Body of pancreas (tissue), 4 donors: ENCODE measurements at regions not wholly inside any gene's neighbourhood (a gene's known extent, or its start where the extent isn't known, plus 50 kb on each side); places are given as distances from the start of the nearest gene placed in this dataset.

ENCODE experiments used
- ATAC-seq: fragments of 150-250 bp; one replicate; pipeline ENCODE4 v1.9.1; 2016
- DNase-seq, 4 donors: peaks; one replicate each; pipeline ENCODE4 v3.0.0-alpha.2; 2019
- H3K27ac ChIP-seq, 4 donors: fragments of 200-600 bp; sonication (generic); 1 replicate in 3 of 4; 2 replicates in 1 of 4; pipeline versions ENCODE4 v1.5.1 to v1.6.1; 2016 to 2019; ENCODE audit warnings: mild to moderate bottlenecking in 1 of 4, mixed read lengths in 1 of 4, moderate library complexity in 1 of 4
- H3K27me3 ChIP-seq, 2 donors: fragments of 200-600 bp; sonication (generic); one replicate each; pipeline ENCODE4 v1.6.0; 2016; ENCODE audit warnings: mild to moderate bottlenecking in 1 of 2
- H3K36me3 ChIP-seq, 2 donors: fragments of 200-600 bp; sonication (generic); replicated peaks in 1 of 2; 2 replicates each; pipeline ENCODE4 v1.5.1; 2016; ENCODE audit warnings: low read depth in 2 of 2; ENCODE audit not compliant: insufficient read depth in 1 of 2
- H3K4me1 ChIP-seq: fragments of 200-600 bp; sonication (generic); one replicate; pipeline ENCODE4 v1.6.0; 2016
- H3K4me3 ChIP-seq, 2 donors: fragments of 200-600 bp; sonication (generic); 1 replicate in 1 of 2; 2 replicates in 1 of 2; pipeline ENCODE4 v1.5.1; 2016 to 2019
- H3K9me3 ChIP-seq, 3 donors: fragments of 200-600 bp; sonication (generic); 1 replicate in 2 of 3; 2 replicates in 1 of 3; pipeline ENCODE4 v1.5.1; 2016
- POLR2A ChIP-seq, 3 donors: fragments of 450-650 bp; IDR thresholded peaks; one replicate each; pipeline ENCODE4 v1.6.1; 2016; ENCODE audit warnings: antibody characterized with exemption in 3 of 3, mild to moderate bottlenecking in 2 of 3
- WGBS, 2 donors: methylation state at CpG; one replicate each; pipeline ENCODE4 v1.1.5; 2017; 5-methylcytosine and 5-hydroxymethylcytosine counted together
- intact Hi-C: fragments of 100-400 bp; cut with DNase I; formaldehyde crosslinking; loops from one replicate; pipeline ENCODE4 v1.15.1; 2023
- TF ChIP-seq, protein P1 (sequence below), 7 experiments: fragments of 450-650 bp in 4 of 7; fragments of 200-600 bp in 3 of 7; sonication (generic) in 3 of 7; IDR thresholded peaks; one replicate each; pipeline ENCODE4 v1.5.1; 2016 to 2019; ENCODE audit warnings: antibody characterized with exemption in 7 of 7

- DNase-seq (no peak), ATAC-seq (no peak)
- WGBS, 2 donors = 55 to 68% methylated on average over 1 of the region's 1 CpG
- H3K36me3 ChIP-seq = no peaks in the 10 kb centered on the region
- H3K4me1 ChIP-seq = no peaks in the 10 kb centered on the region
- intact Hi-C loops = no loop called here
- no peak overlapping the region for H3K27ac ChIP-seq
- TF ChIP-seq POLR2A (IDR thresholded peaks at IDR 0.05) = no peak
- TF ChIP-seq, protein P1, sequence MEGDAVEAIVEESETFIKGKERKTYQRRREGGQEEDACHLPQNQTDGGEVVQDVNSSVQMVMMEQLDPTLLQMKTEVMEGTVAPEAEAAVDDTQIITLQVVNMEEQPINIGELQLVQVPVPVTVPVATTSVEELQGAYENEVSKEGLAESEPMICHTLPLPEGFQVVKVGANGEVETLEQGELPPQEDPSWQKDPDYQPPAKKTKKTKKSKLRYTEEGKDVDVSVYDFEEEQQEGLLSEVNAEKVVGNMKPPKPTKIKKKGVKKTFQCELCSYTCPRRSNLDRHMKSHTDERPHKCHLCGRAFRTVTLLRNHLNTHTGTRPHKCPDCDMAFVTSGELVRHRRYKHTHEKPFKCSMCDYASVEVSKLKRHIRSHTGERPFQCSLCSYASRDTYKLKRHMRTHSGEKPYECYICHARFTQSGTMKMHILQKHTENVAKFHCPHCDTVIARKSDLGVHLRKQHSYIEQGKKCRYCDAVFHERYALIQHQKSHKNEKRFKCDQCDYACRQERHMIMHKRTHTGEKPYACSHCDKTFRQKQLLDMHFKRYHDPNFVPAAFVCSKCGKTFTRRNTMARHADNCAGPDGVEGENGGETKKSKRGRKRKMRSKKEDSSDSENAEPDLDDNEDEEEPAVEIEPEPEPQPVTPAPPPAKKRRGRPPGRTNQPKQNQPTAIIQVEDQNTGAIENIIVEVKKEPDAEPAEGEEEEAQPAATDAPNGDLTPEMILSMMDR (IDR thresholded peaks at IDR 0.05) = no peak
- H3K27me3 ChIP-seq = no peaks in the 10 kb centered on the region
- H3K9me3 ChIP-seq = no peaks in the 10 kb centered on the region
- no peak overlapping the region for H3K4me3 ChIP-seq
Measured at GRCh38 chr1:191260056-191260455, 782.4 kb upstream of the BRINP3 start.

DNA sequence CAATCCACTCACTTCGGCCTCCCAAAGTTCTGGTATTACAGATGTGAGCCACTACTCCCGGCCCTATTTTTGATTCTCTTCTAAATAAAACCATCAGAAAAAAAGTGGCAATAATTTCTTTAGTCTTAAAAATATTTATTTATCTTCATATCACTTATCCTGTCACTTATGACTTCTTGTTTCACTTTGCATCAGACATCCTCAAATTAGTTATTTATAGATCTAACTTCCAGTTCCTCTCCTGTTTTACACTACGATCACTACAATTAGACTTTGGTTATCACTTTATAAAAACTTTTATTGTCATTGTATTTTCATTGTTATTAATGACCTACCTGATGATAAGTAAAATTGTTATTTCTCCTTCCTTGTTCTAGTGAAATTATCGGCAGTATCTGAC lies 783.4 kb upstream of the BRINP3 start:
- no peak for DNase-seq
- no peak overlapping the region for H3K27ac ChIP-seq
- no peak for ATAC-seq
- H3K4me1 ChIP-seq = no peaks in the 10 kb centered on the region
- intact Hi-C loops = no loop called here
- 73 to 78% methylated on average over 4 of the region's 4 CpGs for WGBS, 2 donors
- H3K27me3 ChIP-seq = no peaks in the 10 kb centered on the region
- H3K9me3 ChIP-seq = no peaks in the 10 kb centered on the region
- no peak overlapping the region for H3K4me3 ChIP-seq
- no peaks in the 10 kb centered on the region for H3K36me3 ChIP-seq
- TF ChIP-seq, protein P1 (IDR thresholded peaks at IDR 0.05) = no peak
- no peak for TF ChIP-seq POLR2A (IDR thresholded peaks at IDR 0.05)

DNA sequence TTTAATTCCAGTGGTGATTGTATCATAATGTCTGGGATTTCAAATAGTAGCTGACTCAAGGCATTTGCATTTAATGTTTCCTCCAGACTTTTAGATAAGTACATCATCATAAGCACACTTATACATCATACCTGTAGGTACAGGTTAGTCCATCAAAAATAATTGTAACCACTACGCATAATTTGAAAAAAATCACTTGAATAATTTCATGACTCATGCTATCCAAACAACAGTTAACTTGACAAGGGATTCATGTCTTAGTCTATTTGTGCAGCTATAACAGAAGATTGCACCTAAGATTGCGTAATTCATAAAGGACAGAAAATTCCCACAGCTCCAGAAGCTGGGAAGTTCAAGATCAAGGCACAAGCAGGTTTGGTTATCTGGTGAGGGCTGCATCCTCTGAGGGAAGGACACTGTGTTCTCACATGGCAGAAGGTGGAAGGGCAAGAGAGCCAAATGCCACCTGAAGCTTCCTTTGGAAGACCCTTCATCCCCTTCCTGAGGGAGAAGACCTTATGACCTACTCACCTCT lies 801.7 kb upstream of the BRINP3 start:
- 88 to 90% methylated on average over 2 of the region's 2 CpGs for WGBS, 2 donors

GRCh38 chr1:191284175-191284574 lies 806.5 kb upstream of the BRINP3 start:
- intact Hi-C loops = no loop called here
- H3K36me3 ChIP-seq = no peaks in the 10 kb centered on the region

More for the DNA sequence above, 801.7 kb upstream of the BRINP3 start:
- DNase-seq (no peak), ATAC-seq (no peak)
- H3K4me3 ChIP-seq = no peak overlapping the region
- H3K9me3 ChIP-seq = peaks cover 0 to 5% (median 0%) of the 10 kb centered on the region in 3 donors
- intact Hi-C loops = no loop called here
- H3K36me3 ChIP-seq = no peaks in the 10 kb centered on the region
- no peaks in the 10 kb centered on the region for H3K27me3 ChIP-seq
- TF ChIP-seq POLR2A (IDR thresholded peaks at IDR 0.05) = no peak
- TF ChIP-seq, protein P1 (IDR thresholded peaks at IDR 0.05) = no peak
- no peak overlapping the region for H3K27ac ChIP-seq
- no peaks in the 10 kb centered on the region for H3K4me1 ChIP-seq

DNA sequence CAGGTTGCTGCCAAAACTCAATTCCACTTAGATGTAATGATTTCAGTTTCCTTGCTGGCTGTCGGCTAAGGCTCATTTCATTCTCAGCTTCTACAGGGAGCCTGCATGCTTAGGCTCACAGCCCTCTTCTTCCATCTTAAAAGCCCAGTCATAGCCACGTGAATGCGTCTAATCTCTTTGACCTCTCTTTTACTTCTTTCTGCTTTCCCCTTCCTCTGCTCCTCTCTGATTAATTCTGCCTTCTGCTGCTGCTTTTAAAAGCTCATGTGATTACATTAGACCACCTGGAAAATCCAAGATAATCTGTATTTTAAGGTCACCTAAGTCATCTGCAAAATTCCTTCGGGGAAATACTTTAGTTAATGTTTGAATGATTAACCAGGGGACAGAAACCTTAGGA lies 812.8 kb upstream of the BRINP3 start:
- WGBS, 2 donors = 13 to 21% methylated on average over 4 of the region's 4 CpGs
- Histone ChIP-seq H3K27me3 (no peaks in the 10 kb centered on the region), H3K27ac (no peak overlapping the region), H3K9me3 (no peaks in the 10 kb centered on the region), H3K4me3 (no peak overlapping the region), H3K4me1 (no peaks in the 10 kb centered on the region), H3K36me3 (no peaks in the 10 kb centered on the region)
- no peak for DNase-seq
- no peak for TF ChIP-seq POLR2A (IDR thresholded peaks at IDR 0.05)
- TF ChIP-seq, protein P1 (IDR thresholded peaks at IDR 0.05) = no peak
- no peak for ATAC-seq
- intact Hi-C loops = no loop called here

More at GRCh38 chr1:191284175-191284574, 806.5 kb upstream of the BRINP3 start:
- Histone ChIP-seq H3K27me3 (no peaks in the 10 kb centered on the region), H3K9me3 (peaks cover 0 to 5% (median 0%) of the 10 kb centered on the region in 3 donors), H3K27ac (no peak overlapping the region), H3K4me3 (no peak overlapping the region), H3K4me1 (no peaks in the 10 kb centered on the region)
- no peak for ATAC-seq
- TF ChIP-seq, protein P1 (IDR thresholded peaks at IDR 0.05) = no peak
- TF ChIP-seq POLR2A (IDR thresholded peaks at IDR 0.05) = no peak
- no peak for DNase-seq
